ENCODE measurements at regions not wholly inside any gene's neighbourhood (a gene's known extent, or its start where the extent isn't known, plus 50 kb on each side); places are given as distances from the start of the nearest gene placed in this dataset.

DNA sequence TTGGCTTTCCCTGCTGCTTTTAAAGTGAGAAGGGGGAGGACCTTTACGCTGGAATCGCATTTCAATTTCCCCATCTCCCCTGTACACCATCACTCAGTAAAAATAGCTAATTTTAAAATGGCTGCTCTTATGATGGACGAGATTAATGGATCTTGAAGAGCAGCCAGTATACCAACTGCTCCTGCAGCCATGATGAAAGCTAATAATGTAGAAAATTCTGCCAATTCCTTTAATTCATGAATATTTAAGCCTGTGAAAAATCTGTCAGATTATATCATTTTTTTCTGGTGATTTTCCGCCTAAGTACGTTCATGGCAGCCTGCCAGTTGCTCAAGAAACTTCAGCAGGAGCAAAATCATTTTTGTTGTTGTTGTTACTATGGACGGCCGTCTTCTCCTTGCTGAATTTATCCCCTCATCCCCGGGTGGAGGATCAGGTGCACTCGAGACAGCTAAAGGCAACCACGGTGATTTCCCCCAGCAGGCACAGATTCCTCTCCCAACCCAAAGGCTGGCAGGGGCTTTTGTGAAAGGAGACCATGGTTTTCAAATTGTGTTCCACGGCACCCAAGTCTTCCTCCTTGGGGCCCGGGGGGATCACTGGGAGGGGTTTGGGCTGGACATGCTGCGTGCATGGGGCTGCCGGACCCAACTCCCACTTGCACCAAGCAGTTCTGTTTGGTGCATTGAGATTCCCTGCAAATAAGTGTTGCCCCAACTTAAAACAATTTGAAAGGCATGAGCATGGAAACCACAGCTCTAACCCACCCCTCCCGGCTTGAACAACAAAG is 289.6 kb downstream of the UACA start:
- DNase-seq (ENCODE audit: low read depth, low spot score): no peak

DNA sequence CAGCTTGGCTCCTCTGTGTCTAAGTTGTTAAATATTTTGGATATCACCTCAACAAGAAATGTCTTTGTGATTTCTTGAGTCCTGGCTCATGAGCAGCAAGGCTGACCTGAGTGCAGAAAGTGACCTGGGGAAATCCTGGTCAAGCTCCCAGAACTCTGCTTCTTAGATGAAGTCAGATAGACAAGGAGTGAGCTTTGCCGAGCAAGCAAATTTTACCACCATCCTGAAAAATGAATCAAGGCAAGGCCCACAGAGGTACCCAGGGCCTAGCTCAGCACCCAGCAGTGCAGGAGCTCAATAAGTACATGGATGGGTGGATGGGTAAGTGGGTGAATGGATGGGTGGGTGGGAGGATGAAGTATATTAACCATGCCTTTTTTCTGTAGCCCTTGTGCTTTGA is 291.8 kb downstream of the UACA start:
- DNase-seq (ENCODE audit: low read depth, low spot score): no peak

DNA sequence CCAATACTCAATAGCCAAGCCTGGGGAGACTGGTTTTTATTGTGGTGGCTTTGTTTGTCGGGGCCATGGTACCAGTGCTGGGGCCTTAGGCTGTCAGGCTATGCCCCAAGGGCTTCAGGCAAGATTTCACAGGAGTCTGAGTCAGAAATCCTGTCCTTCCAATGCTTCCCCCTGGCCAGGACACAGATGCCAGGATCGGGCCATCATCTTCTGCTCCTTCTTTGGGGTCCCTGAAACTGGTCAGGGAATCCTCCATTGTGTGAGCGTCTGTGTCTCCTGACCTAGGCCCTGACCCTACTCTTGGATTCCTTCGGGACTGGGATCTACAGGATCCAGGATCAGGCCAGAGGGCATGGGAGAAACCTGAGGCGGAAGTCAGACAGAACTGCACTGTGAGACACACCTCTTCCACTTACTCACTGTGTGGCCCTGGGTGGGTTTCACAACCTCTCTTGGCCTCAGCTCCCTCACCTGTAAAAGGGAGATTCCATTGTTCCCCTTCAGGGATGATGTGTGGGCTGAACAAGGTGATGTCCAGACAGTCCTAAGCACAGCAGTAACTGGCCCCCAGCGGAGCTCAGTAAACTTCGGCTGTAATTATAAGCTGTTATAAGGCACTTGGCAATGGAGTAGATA is 292.7 kb downstream of the UACA start:
- no peak for DNase-seq (ENCODE audit: low read depth, low spot score)

DNA sequence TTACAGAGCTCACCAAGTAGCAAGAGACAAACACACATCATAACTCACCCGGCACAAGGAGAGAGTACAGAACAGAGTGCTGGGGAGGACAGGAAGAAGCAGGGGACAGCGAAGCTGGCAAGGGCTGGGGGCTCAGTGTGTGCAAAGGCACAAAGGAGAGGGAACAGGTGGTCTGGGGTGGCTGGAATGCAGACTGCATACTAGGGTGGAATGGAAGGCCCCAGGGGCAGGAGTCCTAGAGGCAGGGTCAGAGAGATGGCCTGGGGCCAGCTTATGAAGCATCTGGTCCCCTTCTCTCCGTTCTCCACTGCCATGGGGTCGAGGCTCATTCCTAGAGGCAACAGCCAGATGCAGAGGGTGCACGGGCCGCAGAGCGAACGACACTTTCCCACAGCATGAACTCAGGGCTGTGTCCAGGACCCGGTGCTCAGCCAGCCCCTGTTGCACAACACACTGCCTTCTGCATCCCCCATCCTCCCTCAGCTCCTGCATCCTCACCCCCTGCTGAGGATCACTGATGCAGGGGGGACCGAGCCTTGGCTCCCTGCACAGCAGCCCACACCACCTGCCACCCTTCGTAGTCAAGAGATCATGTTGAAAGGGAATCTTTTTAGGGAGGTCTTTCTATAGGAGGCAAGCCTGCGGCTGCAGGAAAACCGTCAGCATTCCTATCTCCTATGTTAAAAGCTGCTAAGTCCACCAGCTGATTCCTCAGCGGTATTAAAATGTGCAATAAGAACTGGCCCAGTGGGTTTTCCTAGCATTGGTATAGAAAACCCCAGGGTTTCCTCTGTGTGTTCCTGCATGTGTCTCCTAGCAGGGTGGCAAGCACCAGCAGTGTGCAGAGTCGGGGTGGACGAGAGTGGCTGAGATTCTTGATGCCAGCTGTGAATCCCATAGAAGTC is 293.5 kb downstream of the UACA start:
- DNase-seq (ENCODE audit: low read depth, low spot score): no peak

DNA sequence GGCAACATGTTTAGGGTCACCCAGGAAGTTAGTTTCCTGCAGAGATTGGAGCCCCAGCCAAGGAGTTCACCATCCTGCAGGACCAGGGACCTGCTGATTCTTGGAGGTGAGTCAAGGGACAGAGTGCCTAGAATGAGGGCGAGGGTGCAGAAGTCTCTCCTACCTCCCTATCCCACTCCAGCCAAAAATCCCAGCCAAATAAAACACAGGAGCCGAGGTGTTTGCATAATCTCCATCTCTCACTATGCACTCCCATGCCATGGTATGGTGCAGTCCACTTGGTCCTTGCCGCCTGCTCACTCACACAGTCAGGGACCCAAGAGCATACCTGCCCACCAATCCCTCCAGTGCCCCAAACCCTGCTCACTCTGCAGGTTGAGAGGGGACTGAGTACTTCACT is 294.2 kb downstream of the UACA start:
- DNase-seq (ENCODE audit: low read depth, low spot score): no peak

DNA sequence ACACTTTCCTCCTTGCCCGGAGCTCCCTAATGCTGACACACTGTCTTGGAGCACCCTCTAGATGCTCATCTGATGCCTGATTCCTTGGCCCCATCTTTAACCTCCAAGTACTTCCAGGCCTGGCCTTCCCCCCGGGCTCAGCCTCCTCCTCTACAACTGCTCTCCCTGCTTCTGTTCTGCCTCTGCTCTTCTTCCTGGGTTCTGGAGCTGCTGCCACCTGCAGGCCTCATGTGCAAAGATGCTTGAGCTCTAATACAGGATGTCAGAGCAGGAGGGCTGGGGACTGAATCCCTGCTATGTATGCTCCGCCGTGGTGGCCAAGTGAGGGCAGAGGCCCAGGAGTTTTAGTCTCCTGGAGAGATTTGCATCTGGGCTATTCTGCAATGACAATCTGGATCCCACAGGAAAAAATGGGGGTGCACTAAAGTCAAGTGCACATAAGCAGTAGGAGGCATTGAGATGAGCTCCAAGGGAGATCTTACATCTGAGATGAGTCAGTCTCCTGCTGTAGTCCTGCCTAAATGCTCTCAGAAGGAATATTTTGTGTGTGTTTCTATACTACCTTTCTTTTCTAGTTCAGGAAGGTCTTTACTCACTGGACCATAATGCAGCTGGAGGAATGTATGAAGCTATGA is 296.3 kb downstream of the UACA start:
- DNase-seq (ENCODE audit: low read depth, low spot score): no peak

DNA sequence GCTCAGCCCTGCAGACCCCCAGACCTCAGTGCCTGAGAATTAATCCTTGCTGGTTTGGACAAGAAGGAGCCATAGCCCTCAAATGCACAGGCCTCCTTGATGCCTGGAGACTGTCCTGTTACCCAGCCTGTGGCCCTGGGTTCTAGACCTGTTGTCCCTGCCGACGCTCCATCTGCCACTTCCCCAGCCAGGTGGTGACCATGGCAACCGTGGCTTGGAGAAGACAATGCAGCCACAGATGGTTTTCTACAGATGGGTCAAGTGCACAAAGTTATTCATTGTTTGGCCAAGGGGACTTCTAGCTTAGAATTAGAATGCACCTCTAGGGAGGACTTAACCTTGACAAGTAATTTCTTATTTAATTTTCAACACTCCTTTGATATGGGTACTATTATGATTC is 297.1 kb downstream of the UACA start:
- no peak for DNase-seq (ENCODE audit: low read depth, low spot score)

DNA sequence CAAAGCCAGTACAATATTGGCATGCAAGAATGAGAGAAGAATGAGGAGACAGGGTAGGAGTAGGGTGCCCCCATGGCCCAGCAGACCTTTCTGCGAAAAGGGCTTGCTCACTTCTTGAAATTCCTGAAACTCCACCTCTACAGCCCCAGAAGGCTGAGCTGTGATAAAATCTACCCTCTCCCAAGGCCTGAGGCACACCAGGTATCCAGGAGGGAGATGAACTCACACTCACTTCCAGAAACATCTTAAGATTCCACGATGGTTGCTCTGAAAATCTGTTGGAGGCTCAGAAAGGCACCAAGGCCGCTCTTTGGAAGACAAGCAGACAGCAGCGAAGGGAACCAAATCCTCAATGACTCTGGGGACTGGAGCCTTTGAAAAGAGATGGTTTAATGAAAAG is 297.5 kb downstream of the UACA start:
- DNase-seq (ENCODE audit: low read depth, low spot score): no peak

DNA sequence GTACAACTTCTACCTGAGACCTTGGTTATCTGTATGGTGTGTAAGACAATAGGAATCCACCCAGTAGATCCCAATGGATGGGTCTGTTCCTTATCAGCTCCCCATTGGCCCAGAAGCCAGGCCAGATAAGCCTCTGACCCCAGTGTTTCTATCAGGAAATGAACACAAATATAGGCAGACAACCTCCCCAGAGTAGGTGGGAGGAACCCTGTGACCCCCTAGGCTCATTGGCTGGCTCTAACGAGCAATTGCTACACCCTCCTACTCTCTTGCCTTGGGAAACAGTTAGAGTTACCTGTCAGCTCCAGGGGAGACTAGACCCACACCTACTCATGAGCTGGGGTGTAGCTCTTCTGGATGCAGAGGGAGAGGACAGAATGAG is 299.9 kb downstream of the UACA start:
- DNase-seq (ENCODE audit: low read depth, low spot score): no peak

DNA sequence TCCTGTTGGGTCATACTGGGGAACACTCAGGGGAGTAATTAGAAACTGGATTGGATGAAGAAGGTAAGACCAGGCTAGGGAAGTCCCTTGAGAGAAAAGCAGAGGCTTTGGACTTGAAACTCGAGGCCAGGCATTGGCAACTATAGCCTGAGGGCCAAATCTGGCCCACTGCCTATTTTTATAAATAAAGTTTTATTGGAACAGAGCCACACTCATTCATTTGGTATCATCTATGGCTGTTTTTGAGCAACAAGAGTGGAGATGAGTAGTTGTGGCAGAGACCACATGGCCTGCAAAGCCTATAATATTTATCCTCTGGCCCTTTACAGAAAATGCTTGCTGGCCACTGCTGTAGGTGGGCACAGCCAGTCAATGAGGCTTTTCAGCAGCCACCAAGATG is 301.4 kb downstream of the UACA start:
- DNase-seq (ENCODE audit: low read depth, low spot score): no peak

DNA sequence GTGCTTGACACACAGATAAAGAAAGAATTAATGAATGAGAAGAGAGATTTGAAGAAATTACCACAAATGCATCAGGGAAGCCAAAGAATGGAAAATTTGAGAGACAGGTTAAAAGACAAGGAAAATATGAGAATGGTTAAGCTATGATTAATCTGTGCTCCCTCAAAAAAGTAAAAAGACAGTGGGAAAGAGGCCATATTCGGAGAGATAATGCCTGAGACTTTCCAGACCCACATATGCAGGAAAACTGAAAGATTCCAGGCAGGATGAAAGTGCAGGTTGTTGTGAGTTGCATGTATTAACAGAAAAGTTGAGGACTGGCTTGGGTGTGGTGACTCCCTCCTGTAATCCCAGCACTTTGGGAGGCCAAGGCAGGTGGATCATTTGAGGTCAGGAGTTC is 302.3 kb downstream of the UACA start:
- DNase-seq (ENCODE audit: low read depth, low spot score): no peak

DNA sequence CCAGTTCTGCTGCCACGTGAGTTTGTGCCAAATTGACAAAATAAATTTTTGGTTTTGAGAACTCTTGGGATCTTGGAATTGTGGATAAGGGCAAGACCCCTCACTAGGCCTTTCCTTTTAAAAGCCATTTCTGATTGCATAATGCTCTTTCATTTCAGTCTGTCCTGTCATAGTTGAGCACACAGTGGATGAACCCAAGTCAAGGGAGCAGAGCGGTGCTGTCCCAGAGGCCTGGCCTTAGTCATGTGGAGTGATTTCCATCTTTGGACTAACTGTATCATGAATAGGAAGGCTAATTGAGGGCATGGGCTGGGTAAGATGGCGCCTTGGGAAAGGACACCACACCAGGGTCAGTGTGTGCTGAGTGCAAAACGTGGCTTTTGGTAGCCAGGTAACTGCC is 304.0 kb downstream of the UACA start:
- no peak for DNase-seq (ENCODE audit: low read depth, low spot score)

DNA sequence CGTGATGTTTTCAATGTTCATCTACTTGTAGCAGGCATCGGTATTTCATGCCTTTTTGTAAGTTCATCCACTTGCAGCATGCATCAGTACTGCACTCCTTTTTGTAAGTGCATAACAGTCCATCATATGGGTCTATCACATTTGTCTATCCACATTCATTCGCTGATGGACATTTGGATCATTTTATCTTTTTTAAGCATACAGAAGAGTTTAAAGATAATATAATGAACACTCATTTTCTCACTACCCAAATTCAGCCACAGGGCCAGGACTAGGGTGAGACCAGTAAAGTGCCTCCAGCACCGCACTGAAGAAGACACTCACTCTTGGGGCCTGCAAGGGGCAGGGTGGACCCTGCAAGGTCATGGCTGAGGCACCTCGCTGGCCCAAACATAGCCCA is 309.6 kb downstream of the UACA start:
- DNase-seq (ENCODE audit: low read depth, low spot score): no peak

DNA sequence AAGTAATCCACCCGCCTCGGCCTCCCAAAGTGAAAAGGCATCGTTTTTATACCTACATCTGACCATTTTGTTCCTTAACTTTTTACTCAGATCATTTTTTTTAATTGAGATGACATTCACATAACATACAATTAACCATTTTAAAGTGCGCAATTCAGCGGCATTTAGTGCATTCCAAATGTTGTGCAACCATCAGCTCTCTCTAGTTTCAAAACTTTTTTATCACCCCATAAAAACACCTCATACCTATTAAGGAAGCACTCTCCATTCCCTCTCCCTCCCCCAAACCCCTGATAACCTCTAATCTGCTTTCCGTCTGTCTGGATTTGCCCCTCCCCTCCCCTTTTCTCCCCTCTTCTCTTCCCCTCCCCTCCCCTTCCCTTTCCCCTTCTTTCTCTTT is 310.1 kb downstream of the UACA start:
- DNase-seq (ENCODE audit: low read depth, low spot score): no peak

DNA sequence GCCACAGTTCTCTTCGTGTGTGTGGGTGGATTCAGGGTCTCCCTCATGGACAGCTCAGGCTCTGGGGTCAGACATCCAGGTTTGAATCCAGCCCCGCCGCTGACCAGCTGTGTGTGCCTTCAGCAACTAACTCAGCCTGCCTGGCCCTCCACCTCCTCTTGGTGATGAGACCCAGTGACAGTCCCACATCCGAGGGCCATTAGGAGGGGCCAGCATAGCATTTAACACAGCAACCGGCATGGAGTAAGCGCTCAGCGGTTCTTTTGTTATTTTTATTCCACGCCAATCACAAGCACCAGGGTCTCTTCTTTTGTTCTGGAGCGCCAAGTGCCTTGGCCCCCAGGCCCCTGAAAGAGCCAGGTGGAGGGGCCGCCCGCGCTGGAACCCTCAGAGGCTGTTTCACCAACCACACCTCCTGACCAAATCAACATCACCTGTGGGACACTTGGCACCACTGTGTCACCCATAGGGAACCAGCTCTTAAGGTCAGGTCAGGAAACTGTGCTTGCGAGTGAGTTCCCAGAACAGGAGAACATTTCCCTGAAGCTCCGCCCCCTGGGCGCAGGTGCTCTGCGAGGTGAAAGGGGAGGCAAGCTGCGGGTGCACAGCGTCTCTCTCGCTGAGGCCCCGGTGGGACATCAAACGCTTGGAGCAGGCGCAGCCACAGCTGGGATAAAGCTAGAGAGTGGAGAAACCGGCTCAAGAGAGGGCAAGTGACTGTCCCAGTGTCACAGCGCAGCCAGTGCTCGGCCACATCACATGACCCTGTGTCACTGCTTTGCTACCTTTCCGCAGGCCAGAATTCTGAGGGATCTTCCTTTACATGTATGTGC is 311.3 kb downstream of the UACA start:
- DNase-seq (ENCODE audit: low read depth, low spot score): no peak

DNA sequence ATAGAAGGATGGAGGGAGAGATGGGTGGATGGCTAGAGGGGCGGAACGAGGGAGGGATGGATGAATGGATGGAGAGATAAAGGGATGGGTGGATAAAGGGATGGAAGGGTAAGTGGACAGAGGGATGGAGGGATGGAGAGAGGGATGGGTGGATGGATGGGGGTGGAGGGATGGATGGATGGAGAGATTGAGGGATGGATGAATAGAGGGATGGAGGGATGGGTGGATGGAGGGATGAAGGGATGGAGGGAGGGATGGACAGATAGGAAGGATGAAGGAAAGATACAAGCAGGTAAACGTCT is 313.3 kb downstream of the UACA start:
- DNase-seq (ENCODE audit: low read depth, low spot score): no peak

DNA sequence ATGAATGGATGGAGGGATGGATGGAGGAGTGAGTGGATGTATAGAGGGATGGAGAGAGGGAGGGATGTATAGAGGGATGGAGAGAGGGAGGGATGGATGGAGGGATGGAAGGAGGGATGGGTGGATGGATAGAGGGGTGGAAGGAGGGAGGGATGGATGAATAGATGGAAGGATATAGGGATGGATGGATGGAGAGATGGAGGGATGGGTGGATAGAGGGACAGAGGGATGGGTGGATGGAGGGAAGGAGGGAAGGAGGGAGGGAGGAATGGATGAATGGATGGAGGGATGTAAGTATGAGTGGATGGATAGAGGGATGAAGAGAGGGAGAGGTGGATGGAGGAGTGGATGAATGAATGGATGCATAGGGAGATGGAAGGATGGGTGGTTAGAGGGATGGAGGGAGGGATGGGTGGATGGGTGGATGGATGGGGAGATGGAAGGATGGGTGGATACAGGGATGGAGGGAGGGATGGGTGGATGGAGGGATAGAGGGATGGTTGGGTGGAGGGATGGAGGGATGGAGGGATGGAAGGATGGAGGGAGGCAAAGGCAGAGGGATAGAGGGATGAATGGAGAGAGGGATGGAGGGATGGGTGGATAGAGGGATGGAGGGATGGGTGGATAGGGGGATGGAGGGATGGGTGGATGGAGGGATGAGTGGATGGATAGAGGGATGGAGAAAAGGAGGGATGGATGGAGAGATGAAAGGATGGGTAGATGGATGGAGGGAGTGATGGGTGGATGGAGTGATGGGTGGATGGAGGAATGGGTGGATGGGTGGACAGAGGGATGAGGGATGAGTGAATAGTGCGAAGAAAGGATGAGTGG is 313.8 kb downstream of the UACA start:
- DNase-seq (ENCODE audit: low read depth, low spot score): no peak

DNA sequence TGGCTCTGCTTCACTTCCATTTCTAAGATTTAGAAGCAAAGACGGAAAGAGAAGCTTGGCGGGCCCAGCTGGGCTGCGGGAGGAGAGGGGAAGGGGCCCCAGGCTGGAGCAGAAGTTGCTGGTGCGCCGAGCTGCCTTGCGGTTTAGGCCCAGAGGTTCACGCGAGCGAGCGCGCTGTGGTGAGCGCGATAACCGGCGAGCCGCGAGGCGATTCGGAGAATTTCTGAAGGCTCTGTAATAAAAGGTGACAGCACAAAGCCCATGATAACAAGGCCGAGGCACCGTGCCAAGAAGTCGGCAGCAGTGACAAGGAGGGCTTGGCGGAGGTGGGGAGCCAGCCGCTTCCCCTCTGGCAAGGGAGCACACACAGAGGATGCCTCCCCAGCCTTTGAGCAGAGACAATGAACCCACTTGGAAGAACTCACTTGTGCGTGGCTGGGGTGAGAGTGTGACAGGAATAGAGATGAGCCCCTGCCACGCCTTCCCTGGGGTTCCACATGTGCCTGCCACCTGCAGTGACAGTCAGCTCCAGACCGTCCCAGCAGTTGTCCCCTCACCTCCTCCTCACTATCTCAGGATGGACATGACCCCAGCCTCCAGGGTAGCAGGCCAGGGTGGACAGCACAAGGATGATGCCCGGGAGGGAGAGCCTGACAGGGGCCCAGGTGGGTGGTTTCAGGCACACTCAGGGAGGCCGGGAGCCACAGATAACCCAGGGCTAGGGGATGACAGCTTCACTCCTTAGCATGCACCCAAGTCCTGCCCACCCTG is 315.2 kb downstream of the UACA start:
- DNase-seq (ENCODE audit: low read depth, low spot score): no peak

DNA sequence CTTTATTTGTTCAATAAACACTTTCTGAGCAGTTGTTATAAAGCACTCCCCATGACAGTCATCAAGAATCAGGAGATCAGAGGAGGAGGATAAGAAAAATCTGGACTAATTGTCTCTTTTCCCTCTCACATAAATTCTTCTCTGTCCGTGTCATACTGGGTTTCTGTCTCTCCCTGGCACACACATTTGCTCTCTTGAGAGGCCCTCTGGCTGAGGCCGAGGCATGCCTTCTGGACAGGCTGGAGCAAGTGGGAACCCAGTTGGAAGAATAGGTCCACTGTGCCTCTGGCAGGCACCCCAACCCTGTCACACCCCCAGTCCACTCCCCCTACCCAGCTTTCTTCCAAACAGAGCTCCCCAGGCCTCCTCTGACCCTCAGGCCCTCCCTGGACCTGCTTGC is 315.8 kb downstream of the UACA start:
- DNase-seq (ENCODE audit: low read depth, low spot score): no peak

DNA sequence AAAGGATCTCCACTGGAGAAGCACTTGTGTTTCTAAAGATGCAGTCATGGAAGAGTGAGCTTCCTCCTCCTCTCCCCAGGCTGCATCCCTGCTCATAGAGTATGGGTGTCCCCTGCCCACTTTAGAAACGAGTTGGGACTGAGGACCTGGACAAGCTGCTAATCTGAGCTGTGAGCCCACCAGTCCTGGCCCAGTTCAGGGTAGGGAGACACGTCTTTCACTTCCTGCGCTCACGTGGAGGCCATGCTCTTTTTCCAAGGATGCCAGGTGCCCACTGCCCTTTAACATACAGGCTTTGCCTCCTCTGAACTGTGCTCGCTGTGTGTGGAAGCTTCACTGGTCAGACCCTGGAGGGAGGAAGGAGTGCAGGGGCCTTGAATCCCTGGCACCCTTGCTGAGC is 316.3 kb downstream of the UACA start:
- no peak for DNase-seq (ENCODE audit: low read depth, low spot score)
